HG02763 (cell line): ENCODE measurements at regions not wholly inside any gene's neighbourhood (a gene's known extent, or its start where the extent isn't known, plus 50 kb on each side); places are given as distances from the start of the nearest gene placed in this dataset.

Experiments used
- ATAC-seq: cut with Tn5 transposase; IDR thresholded peaks from one replicate; pipeline ENCODE4 v1.9.1; 2021; ENCODE audit warnings: mild to moderate bottlenecking, moderate library complexity; ENCODE audit not compliant: unreplicated experiment

DNA sequence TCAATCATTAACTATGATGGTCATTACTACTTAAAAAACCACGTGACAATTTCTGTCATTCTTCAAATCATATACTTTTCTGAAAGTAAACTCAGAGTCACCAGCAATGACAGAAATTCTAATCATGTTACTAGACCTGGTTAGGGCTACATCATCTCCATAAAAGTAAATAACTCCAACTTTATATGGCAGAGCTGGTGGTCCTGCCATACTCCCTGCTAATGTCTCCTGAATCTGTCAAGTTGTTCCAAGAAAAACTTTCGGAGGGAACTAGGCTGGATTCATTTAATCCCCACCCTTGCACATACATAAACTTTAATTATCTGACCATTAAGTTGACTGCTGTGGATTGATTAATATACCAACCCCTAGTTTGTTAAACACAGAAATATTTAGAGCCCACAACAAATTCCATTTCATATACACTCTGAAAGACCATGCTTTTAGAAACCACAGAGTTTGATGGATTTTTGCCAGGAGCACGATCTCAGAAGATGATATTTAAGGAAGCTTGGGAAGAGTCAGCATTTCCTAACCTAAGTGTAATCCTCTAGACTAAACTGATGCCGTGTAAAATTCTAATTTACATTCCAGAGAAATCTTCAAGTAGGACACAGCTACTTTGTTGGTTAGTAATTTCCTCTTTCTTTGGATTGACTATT is 577.0 kb downstream of the FAT4 start:
- no peak for ATAC-seq

DNA sequence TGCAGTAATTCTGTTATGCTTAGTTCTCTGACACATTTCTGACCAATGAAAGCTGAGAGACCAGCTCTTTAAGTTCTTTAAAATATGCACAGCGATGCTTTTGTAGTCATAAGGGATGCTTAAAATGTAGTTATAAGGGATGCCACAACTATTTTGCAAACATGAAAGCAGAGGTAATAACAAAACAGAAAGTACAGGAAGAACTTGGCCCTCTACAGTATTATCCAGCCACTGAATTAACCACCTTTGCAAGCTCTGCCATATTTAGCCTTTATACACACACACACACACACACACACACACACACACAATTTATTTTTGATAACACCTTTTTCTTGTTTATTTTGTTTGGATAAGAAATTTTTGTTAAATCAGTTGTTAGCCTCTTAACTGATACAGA is 590.0 kb downstream of the FAT4 start:
- no peak for ATAC-seq

DNA sequence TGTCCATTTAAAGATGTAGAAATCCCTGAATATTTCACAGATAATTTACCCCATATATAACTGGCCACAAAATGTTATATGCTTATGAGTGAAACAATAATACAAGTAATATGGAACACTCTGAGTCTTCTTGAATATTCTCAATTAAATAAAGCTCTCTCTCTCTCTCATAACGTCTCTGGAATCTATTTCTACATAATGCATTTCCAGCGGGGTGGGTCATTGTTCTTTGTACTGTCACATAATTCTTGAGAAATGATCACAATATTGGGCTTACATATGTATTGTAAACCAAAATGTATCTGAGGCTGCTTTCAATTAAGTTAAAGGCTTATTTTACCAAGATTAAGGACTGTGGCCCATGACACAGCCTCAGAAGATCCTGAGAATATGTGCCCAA is 596.3 kb downstream of the FAT4 start:
- no peak for ATAC-seq

DNA sequence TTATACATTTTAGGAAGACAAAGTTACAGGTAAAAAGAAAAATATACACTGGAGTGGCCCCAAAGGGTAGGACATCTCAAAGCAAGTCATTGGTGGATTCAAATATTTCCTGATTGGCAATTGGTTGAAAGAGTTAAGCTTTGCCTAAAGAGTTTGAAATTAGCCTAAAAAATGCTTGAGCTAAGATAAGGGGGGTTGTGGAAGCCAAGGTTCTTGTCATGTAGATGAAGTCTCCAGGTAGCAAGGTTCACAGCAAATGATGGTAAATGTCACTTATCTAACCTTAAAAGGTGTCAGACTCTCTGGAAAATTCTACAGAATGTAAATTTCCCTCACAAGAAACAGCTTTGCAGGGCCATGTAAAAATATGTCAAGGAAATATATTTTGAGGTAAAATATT is 596.7 kb downstream of the FAT4 start:
- ATAC-seq, result no peak

DNA sequence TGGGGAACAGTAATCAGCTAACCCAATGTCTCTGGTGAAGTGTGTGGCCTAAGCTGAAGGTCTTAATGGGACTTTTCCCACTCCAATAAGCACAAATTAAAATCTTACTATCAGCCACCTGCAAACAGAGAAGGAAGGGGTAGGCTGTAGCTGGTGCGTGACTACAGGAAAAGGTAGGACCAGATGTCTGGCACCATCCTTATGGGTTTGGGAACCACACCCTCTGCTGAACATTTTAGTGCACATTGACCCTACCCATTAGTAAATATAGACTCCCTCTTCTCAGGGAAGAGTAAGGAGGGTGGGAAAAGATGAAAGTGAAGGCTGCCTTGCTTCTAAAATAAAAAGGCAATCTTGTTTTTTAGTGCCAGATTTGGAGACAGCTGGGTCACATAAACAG is 602.8 kb downstream of the FAT4 start:
- no peak for ATAC-seq

DNA sequence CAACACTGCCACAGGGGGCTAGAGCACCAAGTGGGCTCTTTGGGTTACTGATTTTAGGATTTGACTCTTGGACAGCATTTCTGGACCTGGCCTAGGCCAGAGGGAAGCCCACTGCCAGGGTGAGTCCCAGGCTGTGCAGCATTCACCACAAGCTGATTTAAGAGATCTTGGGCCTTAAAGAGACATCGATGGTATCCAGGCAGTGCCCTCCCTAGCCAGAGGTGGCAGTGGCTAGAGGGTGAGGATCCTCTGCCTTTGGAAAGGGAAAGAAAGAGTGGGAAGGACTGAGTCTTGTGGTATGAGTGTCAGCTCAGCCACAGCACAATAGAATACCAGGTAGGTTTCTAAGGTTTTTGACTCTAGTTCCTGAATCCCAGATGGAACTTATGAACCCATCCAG is 613.9 kb downstream of the FAT4 start:
- no peak for ATAC-seq

DNA sequence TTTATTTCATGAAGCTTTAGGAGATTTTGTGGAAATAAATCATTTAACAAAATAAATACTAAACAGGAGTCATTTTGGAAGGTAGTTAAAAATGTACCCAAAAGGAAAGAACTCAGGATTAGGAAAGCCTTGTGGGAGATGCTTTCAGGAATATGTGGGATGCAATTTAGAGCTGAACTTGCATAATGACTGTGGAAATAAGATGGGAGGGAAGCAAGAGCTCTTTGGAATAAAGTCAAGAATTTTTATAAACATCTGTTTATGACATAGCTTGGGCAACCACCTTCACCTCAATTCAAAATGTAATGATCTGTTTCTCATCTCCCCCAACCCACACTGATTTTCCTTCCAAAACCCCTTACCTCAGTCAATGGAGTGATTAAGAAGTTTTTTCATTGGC is 623.8 kb downstream of the FAT4 start:
- ATAC-seq, result no peak

DNA sequence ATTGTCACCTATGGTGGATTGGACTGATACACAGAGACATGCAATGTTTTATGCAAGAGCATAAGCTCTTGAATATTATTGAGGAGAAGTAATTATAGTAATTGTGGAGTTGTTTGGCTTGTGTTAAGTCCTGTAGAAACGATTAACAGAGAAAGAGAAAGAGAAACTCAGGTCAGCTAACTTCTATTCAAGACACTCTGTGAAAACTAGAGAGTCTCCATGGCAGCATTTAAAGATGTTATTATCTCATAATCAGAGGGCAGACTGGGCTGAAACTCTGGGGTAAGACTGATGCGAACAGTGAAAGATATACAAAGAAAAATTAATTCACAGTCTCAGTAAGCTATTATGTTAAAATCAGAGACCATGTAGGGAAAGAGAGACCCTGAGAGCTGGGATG is 625.7 kb downstream of the FAT4 start:
- ATAC-seq, result no peak

DNA sequence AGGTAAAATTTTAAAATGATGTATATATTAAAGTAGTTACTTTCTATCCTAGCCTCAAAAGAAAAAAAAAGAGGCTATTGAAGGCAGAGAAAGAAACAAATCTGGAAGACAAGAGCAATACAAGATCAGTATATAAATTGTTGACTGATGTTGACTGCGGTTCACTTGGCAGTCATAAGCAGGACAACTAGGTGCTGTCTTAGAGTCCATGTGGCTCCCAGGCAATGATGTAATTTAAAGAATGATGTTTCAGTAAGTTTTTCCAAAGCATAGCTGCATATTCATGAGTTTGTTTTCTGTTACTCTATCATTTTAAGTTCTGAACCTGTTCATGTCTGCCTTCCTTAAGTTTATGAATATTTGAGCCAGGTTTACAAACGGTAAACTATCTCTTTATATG is 630.2 kb downstream of the FAT4 start:
- no peak for ATAC-seq

DNA sequence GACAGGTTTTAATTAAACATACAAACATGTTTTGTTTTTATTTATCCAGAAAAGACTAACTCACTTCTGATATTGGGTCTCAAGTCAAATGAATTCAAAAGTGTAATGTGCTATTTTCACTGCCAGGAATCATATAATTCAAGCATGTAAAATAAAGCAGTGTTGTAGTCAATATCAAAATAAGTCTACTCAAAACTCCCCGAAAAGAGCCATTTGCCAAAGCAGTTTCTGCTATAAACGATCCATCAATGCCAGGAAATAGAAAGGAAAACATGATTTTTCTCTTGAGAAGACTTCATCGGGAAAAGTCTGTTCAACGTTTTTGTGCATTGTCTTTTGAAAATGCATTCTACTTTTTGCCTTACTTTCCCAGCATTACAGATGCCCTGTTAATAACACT is 633.3 kb downstream of the FAT4 start:
- ATAC-seq, result no peak

DNA sequence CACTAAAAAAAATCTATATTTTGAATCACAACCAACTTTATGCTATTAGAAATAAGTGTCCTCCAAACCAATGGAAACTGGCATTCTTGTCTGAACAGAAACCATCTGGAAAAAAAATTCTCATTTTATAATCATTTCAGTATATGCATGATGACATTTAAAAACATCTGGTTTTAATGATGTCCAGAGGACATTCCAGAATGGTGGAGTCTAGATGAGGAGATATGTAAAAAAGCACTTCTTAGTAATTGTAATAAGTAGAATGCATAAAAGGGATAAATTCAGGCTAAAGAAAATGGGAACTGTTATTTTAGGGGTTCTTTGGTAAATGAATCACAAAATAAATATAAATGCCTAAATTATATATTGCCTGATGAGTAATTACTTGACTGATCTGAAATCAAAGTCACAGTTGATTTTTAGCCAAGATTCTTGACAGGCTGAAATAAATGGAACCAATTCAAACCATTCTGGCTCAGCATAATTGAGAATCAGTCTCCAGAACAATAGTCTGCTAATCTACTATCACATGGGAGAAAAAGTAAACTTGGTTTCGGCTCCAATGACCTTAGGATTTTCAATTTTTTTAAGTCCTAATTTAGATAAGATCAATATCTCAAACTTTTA is 636.6 kb downstream of the FAT4 start:
- no peak for ATAC-seq

DNA sequence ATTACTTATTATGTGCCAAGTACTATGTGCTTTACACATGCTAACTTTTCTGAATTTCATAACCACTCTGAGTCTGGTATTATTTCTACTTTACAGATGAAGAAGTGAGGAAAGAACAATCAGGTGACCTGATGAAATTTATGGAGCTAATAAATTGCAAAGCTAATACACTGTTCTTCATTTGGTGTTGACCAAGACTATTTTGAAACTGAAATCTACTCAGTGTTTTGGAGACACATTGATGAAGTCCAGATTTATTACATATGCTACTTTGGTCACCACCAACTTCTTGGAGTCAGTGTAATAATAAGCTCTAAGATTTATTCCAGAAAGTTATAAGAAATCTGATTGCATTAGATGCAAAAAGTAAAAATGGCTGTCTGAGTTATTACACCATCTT is 637.9 kb downstream of the FAT4 start:
- no peak for ATAC-seq

DNA sequence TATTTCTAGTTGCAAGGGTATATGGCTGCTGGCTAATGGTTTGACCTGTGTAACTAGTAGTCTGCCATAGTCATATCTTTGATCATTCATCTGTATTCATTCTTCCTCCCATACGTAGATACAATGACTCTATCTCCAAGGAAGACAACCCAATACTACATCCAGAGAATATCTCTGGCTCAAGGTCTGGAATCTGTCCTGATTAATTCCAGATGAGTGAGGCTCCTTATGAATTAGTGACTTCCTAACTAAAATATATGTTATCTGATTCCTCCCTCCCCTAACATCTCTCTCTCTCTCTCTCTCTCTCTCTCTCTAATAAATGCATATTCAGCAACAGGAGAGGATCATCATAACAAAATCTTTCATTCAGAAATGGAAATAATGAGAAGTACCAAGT is 641.5 kb downstream of the FAT4 start:
- no peak for ATAC-seq

DNA sequence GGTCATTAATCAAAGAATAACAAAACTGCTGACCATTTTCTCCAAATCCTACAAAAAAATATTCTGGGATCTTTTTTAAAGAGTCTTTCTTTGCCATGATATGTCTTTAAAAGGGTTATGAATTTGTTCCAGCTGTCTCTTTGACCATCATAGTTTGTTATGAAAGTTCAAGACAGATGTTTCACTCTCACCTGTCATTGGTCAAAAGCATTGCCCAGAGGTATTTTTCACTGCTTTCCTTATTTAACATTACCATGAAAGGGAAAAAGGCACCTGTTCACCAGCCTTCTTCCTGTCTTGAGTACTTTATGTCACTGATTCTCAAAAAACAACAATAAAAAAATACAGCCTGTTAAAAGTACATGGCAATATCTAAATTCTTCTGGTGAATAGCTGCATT is 643.8 kb downstream of the FAT4 start:
- no peak for ATAC-seq

DNA sequence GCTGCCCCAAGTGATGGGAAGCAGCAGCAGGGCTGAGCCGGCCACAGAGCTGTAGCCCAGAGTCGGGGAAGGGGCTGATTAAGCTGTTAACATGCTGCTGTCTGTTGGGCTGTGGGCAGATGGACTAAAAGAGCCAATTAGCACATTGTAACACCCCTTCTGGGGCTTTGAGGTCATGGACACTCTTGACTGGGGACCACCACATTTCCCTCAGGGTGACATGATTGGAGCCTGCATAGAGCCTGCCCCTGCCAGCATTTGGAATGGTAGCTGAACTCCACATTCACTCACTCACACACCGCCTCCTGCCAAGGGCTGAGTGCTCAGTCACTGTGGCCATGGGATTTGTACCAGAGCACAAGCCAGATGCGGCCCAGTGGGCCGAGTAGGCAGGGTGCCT is 646.9 kb downstream of the FAT4 start:
- no peak for ATAC-seq

DNA sequence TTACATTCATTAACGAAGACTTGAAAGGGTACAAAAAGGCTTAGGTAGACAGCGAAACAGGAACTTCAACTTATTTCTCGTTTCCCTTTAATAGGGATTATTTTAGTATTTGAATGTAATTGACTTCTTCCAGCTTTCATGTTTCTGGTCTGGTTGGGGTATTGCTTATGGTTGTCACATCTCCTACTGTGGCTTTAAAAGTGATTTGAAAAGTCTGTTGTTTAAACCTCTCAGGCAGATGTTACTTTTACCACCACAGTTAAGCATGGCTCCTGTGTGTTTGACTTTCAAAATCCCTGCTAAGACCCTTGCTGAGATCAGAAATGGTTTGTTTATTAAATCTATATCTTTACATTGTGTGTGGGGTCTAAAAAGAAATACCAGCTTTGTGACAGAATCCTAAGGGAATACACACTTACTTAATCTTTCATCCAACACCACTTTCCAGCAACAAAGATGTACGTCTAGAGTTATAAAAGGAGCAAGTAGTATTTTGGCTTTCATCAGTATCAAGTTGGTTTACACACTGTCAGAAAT is 661.2 kb downstream of the FAT4 start:
- no peak for ATAC-seq

DNA sequence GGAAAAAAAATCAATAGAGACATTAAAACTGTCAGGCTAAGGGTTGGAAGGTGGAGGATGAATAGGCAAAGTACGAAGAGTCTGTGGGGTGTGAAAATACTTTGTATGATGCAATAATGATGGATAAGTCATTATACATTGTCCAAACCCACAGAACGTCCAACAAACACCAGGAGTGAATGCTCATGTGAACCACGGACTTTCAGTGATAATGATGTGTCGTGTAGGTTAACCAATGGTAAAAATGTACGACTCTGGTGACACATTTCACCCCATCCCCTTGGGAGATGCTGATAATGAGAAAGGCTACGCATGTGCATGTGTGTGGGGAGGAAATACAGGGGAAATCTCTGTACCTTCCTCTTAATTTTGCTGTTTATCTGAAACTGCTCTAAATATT is 665.2 kb downstream of the FAT4 start:
- no peak for ATAC-seq

DNA sequence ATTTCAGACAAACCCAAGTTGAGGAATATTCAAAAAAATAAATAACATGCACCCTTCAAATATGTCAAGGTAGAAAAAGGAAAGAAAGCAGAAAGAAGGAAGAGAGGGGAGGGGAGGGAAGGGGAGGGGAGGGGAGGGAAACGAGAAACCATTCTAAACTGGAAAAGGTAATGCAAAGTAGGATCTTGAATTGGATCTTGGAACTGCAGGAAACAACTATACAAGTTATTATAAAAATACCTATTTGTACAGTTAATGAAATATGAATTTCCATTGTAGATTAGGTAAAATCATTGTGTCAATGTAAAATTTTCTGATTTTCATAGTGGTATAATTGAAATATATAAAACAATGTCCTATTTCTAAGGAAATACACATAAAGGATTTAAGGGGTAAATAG is 668.4 kb downstream of the FAT4 start:
- ATAC-seq, result no peak

DNA sequence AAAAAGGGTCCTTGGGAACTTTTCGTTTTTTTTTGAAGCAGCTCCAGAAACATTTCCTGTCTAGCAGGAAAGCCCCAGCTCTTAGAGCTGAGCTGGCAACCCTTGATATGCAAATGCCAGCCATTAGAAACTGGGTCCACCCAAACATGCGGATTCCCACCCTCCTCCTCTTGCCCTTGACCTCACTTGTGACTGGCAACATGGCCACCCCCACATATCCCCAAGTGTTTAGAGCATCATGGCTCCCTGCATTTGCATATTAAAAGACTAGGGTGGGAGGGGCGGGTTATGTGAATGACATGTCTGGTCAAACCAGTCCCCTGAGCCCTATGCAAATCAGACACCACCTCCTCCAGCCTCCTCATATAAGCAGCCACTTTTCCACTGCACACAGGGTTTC is 671.1 kb downstream of the FAT4 start:
- ATAC-seq, result no peak

DNA sequence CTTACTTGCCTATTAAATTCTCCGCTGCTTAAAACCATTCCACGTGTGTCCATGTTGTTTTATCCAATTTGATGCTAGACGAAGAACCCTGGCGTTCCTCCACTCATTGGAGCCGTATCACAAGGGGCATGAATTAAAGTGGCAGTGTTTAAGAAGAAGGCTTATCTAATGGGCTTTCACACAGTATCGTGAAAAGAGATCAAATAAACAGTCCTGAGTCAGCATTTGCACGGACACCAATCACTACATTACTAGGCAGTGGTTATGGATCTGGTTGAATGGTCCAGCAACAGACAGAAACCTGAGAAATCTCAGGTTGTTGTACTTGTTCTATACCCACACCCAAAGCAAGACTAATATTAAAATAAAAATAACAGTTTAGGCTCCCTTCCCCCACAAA is 671.6 kb downstream of the FAT4 start:
- no peak for ATAC-seq

DNA sequence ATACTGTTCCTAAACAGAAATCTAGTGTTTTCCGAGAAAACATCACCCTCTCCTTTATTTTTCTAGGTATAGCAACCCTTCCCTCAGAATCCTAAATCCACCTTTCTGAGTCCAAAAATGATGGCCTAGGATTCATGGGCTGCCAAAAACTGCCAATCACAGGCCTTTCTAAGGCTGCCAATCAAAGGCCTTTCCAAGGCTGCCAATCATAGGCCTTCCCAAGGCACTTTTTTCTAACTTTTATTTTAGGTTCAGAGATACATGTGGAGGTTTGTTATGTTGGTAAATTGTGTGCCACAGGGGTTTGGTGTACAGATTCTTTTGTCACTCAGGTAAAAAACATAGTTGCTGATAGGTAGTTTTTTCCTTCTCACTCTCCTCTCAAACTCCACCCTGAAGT is 673.7 kb downstream of the FAT4 start:
- ATAC-seq, result no peak

DNA sequence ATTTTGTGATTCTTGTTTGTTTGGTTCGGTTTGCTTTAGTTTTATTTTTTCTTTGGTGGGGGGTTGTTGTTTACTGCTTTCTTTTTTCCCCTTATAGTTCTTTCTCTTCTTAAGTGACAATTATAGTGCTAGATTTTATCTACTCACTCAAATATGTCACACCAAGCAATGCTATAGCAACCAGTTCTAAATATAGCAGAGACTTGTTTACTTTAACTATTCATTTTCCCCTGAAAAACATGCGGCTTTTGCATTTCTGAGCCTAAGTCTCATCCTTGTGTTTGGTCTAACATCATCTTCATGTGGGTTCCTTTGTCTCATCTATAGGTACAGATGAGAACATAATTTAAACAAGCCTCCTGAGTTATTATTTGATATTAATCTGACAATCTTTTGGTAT is 676.6 kb downstream of the FAT4 start:
- no peak for ATAC-seq

DNA sequence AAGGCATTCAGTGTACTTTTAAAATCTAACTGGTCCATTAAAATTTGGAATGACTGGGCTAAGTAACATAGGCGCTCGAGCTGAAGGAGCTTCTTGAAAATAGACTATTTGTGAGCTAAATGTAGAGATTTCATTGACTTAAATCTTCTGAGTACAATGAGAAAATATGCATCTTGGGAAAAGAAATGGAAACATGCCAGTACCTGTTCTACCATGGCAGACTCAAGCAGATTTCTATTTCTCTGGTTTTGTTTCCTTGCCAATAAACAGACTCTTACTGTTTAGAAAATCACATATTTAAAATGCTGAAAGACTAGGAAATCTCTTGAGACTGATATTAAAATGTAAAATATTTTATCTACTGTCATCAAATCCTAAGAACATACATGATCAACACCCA is 678.1 kb downstream of the FAT4 start:
- no peak for ATAC-seq
